ENCODE measurements at regions not wholly inside any gene's neighbourhood (a gene's known extent, or its start where the extent isn't known, plus 50 kb on each side); places are given as distances from the start of the nearest gene placed in this dataset.

GRCh38 chr5:173719731-173720082 is 103.3 kb upstream of the BOD1 start:
- no peak for DNase-seq (ENCODE audit: low read depth)

- no peak for DNase-seq (ENCODE audit: low read depth)
Observed at GRCh38 chr5:173720286-173720952, 104.0 kb upstream of the BOD1 start.

- no peak for DNase-seq (ENCODE audit: low read depth)
Observed at GRCh38 chr5:173720953-173721600, 104.6 kb upstream of the BOD1 start.

DNA sequence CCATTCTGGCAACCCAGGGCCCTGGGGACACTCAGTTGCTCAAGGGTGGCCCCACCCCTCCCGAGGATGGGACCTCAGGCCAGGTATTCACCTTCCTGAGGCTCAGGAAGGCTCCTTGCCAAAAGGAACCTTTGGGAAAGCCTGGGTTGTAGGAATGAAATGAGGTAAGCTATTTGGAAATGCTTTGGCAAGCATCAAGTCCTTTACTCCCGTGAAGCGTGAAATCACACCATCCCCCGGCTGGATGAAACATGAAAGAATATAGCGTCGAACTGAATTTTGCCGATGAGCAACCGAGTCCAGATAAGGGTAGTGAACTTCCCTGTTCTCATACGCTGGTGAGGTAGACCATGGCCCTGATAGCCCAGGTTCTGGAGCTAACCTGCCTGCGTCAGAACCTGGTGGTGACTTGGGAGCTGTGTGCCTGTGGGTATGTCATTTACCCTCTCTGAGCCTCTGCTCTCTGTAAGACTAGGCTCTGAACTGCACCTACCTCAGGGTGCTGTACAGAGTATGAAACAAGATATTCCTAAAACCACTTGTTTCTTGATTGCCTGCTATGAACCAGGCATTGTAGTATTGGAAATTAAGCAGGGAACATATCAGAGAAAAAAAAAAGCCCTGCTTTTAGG is 105.3 kb upstream of the BOD1 start:
- no peak for DNase-seq (ENCODE audit: low read depth)

DNA sequence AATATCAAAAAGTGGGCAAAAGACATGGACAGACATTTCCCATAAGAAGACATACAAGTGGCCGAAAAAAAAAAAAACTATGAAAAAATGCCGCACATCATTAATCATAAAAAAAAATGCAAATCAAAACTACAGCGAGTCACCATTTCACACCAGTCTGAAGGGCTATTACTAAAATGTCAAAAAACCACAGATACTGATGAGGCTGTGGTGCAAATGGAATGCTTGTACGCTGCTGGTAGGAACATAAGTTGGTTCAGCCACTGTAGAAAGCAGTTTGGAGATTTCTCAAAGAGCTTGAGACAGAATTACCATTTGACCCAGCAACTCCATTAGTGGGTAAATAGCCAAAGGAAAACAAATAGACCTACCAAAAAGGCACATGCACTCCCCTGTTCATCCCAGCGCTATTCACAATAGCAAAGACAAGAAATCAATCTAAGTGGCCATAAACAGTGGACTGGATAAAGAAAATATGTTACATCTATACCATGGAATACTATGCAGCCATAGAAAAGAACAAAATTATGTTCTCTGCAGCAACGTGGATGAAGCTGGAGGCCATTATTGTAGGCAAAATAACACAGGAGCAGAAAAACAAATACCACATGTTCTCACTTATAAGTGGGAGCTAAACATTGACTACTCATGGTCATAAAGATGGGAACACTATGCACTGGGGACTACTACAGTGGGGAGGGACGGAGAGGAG is 110.6 kb upstream of the BOD1 start:
- DNase-seq (ENCODE audit: low read depth), result no peak

DNA sequence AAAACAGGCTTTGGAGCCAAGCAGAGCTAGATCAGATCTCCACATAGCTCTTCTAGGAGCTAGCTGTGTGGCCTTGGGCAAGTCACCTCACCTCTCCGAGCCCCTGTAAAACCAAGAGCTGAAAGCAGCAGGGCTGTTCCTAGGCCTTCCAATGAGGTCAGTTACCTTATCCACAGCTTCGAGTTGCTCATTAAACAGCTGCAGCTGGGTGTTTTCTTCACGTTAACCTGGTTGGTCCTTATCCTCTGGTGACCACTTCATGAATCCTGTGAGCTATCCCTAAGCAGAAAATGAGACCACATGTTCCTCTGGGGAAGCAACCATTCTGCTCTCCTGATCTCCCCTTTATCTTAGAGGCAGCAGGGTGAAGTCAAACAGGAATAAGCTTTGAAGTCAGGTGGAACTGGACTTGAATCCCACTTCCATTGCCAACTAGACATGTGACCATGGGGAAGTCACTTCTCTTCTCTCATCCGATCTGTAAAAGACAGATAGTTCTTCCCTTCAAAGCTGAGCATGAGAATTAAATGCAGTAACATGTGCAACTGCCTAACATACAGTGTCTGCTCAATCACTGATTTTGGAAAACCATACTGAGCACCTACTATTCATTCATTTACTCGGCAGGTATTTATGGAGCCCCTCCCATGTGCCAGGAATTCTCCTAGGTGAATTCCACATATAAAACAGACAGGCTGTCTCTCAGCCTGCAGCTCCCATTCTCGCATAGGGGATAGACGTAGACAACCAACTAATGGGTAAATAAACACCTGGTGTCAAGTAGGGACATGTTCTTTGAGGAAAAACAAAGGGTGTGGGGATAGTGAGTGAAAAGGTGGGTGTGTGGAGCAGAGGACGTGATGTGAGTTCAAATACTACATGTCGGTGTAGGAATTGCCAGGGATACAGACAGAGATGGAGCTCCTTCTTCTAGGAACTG is 111.7 kb upstream of the BOD1 start:
- no peak for DNase-seq (ENCODE audit: low read depth)

DNA sequence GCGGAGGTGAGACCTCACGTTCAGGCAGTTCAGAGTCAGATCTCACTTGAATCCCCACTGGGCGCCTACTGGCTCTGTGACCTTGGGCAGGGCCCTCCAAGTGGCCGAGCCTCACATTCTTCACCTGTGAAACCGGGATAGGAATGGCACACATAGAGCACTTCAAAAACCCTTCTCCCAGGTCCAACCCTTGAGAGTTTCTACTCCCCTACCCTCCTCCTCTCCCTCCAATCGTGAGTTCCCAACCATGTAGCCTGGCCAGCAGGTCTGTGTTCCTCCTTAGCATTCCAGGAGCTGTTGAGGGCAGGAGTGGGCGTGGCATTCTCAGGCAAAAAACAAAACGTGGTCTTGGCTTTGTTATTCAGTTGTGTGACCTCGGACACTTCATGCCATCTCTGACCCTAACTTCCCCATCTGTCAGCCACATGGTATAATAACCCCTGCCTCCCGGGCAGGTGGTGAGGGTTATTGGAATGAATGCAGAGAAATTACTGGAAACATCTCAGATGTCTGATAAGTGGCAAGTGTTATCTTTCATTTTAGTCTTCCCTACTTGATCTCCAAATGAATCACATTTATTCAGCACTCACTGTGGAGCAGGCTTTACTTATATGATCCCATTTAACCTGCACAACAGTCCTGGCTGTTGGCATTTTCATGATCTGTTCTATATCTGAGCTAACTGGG is 112.8 kb upstream of the BOD1 start:
- no peak for DNase-seq (ENCODE audit: low read depth)

- no peak for DNase-seq (ENCODE audit: low read depth)
Observed at GRCh38 chr5:173730632-173731298, 114.3 kb upstream of the BOD1 start.

DNA sequence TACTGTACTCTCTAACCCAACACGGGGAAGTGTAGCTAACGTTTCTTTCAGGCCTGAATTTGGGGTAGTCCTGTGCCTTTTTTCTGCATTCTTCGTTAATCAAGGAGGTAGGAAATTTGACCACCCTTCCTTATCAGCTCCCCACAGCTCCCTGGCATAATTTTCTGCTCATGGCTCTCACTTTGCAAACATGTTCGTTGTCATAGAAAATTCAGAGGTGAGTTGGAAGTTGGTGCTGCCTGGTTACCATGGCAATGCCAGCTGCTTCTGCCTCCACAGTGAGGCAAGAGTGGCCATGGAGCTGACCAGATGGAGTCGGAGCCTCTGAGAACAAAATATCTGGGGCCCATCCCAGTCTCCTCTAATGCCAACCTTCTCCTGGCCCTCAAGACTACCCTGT is 116.6 kb upstream of the BOD1 start:
- DNase-seq (ENCODE audit: low read depth), result no peak

GRCh38 chr5:173733425-173733824 is 117.0 kb upstream of the BOD1 start:
- DNase-seq (ENCODE audit: low read depth), result no peak

- DNase-seq (ENCODE audit: low read depth), result no peak
Observed at GRCh38 chr5:173733831-173734501, 117.5 kb upstream of the BOD1 start.

DNA sequence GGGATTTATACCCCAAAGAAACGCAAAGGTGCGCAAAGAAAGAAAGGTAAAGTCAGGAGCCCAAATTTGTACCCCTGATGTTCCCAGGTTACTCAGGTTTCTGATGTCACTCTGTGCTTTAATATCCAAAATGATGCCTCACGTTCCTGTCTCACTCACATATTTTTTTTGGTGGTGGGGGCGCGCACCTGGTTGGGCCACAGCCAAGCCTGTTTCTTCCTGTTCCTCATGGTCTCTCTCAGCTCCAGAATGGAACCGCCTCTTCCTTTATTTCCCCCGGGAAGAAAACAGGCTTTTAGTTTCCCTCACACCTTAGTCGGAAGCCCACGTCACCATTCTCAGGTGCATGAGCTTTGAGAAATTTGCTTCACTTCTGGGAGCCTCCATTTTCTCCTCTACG is 118.3 kb upstream of the BOD1 start:
- no peak for DNase-seq (ENCODE audit: low read depth)

DNA sequence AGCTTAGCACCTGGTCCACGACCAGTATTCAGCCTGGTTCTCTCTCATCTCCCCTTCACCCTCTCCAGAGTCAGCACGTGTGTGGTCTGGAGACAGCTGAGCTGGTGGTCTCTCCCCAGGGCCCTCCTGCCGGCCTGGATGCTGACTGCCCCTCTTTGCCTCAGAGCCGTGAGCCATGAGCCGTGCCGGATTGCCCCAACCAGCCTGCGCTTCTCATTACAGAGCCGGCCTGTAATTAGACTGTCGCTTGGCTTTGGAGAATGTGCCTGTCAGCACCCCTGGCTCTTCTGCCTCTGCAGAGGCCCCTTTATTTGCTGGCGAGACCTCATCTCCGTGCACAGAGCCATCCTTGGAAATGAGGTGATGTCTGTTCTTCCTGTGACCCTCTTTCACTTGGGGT is 118.7 kb upstream of the BOD1 start:
- no peak for DNase-seq (ENCODE audit: low read depth)

DNA sequence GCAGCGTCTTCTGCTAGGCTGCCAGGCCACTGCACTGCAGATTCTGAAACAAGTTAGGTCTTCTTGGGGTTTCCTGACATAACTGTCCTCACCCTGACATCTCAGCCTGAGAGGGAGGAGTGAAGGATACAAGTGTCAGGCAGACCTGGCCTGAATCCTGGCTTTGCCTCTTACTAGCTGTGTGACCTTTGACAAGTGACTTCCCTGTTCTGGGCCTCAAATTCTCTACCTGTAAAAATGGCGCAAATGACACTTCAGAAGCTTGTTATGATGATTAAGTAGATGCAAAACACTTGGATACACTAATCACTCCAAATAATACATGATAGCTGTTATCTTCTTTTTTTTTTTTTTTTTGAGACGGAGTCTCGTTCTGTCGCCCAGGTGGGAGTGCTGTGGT is 119.2 kb upstream of the BOD1 start:
- DNase-seq (ENCODE audit: low read depth), result no peak

GRCh38 chr5:173736374-173736773 is 119.9 kb upstream of the BOD1 start:
- DNase-seq (ENCODE audit: low read depth), result no peak

DNA sequence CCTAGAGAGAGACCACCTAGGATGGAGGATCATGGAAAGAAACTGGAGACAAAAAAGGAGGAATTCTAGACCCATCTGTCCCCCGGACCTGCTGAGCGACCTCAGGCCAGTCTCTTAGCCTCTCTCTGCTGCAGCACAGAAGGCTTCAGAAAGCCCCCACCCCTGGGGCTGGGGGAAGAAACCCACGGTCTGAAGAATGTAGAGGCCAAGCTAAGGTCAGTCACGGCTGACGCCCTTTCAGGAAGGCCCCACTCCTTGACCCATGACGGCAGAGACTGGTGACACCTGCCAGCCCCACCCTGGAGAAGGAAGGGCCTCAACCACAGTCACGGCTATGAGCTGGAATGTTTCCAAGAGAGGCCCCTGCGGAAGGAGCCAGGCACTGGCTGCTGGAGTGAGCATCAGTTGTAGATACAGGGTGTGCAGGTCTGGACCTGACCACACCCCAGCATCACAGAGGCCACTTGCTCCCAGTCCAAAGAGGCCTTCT is 120.5 kb upstream of the BOD1 start:
- no peak for DNase-seq (ENCODE audit: low read depth)

DNA sequence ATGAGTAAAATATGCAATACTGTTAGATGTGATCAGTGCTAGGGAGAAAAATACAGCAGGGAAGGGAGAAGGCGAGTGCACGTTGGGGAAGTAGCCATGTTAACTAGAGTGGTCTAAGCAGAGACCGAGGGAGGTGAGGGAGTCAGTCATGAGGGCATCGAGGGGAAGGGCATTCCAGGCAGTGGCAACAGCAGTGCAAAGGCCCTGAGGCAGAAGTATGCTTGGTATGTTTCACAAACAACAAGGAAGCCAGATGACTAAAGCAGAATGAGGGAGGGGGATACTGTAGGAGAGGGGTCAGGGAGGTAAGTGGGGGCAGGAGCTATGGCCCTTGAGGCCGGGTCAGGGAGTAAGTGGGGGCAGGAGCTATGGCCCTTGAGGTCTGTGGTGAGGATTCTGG is 123.3 kb upstream of the BOD1 start:
- DNase-seq (ENCODE audit: low read depth), result no peak

- DNase-seq (ENCODE audit: low read depth), result no peak
Observed at GRCh38 chr5:173740400-173740799, 124.0 kb upstream of the BOD1 start.

DNA sequence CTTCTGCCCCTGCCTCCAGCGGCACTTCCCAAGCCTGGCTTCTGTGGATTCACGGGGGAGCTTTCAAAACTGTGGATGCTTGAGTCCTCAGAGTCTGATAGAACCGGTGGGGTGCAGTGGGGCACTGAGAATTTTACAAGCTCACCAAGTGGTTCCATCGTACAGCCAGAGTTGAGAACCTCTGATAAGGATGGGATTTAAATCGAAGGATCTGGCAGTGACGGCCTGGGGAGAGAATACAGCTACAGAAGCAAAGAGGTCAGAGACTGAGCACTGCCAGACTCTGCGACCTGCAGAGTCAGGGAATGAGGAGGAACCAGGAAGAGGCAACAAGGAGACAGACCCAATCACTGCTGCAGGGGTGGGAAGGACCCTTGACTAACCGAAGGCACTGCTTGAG is 124.6 kb upstream of the BOD1 start:
- no peak for DNase-seq (ENCODE audit: low read depth)

Measured in fibroblast of the conjunctiva (primary cell).